IPS-15b (cell line): ENCODE measurements at regions not wholly inside any gene's neighbourhood (a gene's known extent, or its start where the extent isn't known, plus 50 kb on each side); places are given as distances from the start of the nearest gene placed in this dataset.

Experiments used
- H3K27me3 ChIP-seq: one replicate; pipeline ENCODE4 v1.6.1; 2013; ENCODE audit warnings: low read length; ENCODE audit not compliant: control insufficient read depth, insufficient read depth
- H3K36me3 ChIP-seq: one replicate; pipeline ENCODE4 v1.6.1; 2013; ENCODE audit warnings: low read length; ENCODE audit not compliant: control insufficient read depth, insufficient read depth
- H3K4me1 ChIP-seq: one replicate; pipeline ENCODE4 v1.6.1; 2013; ENCODE audit warnings: mild to moderate bottlenecking, low read length; ENCODE audit not compliant: control insufficient read depth, insufficient read depth
- H3K4me3 ChIP-seq: one replicate; pipeline ENCODE4 v1.5.1; 2013; ENCODE audit warnings: low read depth, low read length
- H3K9ac ChIP-seq: one replicate; pipeline ENCODE4 v1.6.1; 2013; ENCODE audit warnings: low read depth, mild to moderate bottlenecking, low read length
- H3K9me3 ChIP-seq: one replicate; pipeline ENCODE4 v1.6.1; 2013; ENCODE audit warnings: mild to moderate bottlenecking, low read length; ENCODE audit not compliant: control insufficient read depth, insufficient read depth

DNA sequence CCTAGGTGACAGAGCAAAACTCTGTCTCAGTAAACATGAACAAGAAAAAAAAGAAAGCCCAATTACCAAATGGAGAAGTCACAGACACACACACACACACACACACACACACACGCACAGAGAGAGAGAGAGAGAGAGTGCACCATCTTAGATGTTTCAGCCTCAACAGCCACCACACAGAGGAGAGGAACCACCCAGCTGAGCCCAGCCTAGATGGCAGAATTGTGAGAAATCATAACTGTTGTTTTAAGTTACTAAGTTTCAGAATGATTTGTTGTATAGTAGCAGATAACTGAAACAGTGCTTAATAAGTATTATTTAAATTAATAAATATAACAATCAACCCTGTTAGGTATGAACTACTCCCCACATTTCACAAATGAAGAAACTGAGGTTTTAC, 321.2 kb downstream of the ZNF621 start:
- no peaks in the 10 kb centered on the region for H3K36me3 ChIP-seq
- peaks cover 12% of the 10 kb centered on the region for H3K4me1 ChIP-seq
- no peak overlapping the region for H3K4me3 ChIP-seq
- no peaks in the 10 kb centered on the region for H3K9me3 ChIP-seq
- no peaks in the 10 kb centered on the region for H3K27me3 ChIP-seq
- no peak overlapping the region for H3K9ac ChIP-seq

DNA sequence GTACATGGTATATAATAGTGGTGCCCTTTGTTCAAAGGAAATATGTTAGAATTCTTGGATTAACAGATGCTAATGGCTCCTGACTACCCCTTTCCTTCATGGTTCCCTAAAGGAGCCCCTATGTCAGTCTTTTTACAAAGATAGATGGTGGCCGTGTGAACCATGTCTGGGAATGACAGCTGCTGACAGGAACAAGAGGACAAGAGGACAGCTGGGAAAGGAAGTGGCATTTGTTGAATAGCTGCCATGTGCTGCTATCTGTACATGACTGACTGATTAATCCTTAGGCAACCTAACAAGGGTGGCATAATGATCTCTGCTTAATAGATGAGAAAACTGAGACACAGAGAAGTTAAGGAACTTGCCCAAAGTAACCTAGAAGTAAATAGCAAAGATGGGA, 321.7 kb downstream of the ZNF621 start:
- Histone ChIP-seq H3K9me3 (no peaks in the 10 kb centered on the region), H3K4me3 (no peak overlapping the region), H3K4me1 (peaks cover 12% of the 10 kb centered on the region), H3K27me3 (no peaks in the 10 kb centered on the region), H3K36me3 (no peaks in the 10 kb centered on the region), H3K9ac (no peak overlapping the region)

DNA sequence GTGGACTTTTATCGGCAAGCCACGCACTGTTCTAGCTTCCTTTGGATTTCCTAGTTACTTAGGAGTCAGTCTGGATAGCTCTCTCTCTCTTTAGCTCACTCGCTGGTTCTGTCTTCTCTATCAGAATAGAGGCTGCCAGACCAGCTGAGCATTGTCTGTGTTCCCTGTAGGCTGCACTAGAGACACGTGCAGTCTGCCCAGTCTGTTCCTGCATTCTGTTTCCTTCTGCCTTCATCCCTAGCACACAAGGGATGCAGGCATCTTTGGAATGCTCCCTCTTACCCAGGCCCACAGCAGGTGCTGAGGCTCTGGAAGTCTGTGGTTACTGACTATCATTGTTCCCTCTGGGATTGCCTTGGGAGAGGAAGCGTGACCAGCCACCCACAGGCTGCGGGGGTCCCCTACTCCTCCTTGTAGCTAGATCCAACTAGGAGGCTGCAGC, 322.8 kb downstream of the ZNF621 start:
- no peak overlapping the region for H3K4me3 ChIP-seq
- no peak overlapping the region for H3K9ac ChIP-seq
- peaks cover 12% of the 10 kb centered on the region for H3K4me1 ChIP-seq
- H3K27me3 ChIP-seq = no peaks in the 10 kb centered on the region
- no peaks in the 10 kb centered on the region for H3K9me3 ChIP-seq
- H3K36me3 ChIP-seq = no peaks in the 10 kb centered on the region

DNA sequence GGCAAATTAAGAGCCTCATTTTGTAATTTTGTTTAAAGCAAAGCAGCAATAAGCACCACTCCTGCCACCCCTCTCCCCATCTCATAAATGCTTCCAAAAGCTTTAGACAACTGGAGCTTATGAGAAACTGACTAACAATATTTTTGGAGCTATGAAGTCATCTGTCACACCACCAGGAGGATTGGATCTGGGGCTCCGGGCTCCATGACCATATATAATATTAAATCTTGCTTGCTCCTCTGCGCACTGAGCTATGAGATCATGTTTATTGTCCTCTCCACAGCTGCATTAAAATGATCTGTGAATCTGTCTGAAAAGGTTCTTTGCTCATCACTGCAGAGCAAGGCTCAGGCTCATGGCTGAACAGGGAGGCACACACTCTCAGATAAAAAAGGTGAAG, 323.7 kb downstream of the ZNF621 start:
- Histone ChIP-seq H3K4me3 (no peak overlapping the region), H3K9ac (no peak overlapping the region), H3K4me1 (peaks cover 12% of the 10 kb centered on the region), H3K9me3 (no peaks in the 10 kb centered on the region), H3K27me3 (no peaks in the 10 kb centered on the region), H3K36me3 (no peaks in the 10 kb centered on the region)

DNA sequence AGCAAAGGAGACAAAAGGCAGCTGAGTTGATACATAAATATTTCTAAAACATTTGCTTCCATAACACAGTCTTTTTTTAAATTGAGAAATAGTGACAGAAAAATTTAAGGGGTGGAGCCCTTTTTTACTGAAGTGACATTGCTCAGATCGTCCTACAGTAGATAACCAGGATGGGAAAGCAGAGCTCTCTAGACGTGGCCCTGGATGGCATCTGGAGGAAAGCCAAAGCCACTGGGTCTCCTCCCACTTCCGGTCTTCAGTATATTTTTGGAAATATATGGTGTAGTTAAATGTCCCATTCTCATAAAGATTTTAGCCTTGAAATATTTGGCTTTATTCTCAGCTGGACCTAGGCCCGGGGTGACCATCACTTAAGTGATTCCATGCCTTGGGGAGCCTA, 326.1 kb downstream of the ZNF621 start:
- Histone ChIP-seq H3K36me3 (no peaks in the 10 kb centered on the region), H3K9me3 (no peaks in the 10 kb centered on the region), H3K27me3 (no peaks in the 10 kb centered on the region), H3K4me1 (peaks cover 8% of the 10 kb centered on the region), H3K4me3 (no peak overlapping the region), H3K9ac (no peak overlapping the region)

DNA sequence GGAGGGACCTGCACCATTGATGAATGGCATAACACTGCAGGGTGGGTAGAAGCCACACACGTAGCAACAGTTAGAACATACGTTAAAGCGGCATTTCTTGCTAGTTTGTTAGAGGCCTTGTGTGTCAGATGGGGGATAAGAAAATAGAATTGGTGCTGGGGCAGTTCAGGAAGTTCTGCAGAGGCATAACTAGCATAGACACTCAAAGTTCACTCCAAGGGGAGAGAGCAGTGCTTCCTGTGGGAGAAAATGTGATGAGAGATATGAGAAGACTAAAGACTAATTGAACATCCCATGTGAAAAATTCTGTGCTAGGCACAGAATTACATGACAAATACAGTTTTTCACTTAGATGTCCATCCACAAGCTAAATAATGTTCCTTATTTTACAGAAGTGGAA, 327.1 kb downstream of the ZNF621 start:
- Histone ChIP-seq H3K4me1 (peaks cover 8% of the 10 kb centered on the region), H3K9ac (no peak overlapping the region), H3K4me3 (no peak overlapping the region), H3K36me3 (no peaks in the 10 kb centered on the region), H3K9me3 (no peaks in the 10 kb centered on the region), H3K27me3 (no peaks in the 10 kb centered on the region)

DNA sequence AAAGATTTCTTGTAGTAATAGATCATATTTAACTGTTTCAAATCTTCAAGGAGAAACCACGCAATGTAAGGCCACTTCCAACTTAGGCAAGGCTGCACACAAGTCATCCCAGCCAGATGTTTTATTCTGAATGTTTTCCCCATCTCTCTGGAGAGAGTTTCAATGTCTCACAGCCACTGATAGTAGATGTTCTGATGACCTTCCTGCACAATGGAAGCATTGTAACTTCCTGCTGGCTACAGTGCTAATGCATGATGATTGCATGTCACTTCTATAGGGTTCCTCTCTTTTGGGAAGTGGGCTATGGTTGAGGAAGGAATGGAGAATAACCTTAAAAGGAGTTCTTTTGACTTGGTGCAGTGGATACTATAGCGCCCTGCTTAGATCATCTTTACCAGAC, 328.0 kb downstream of the ZNF621 start:
- Histone ChIP-seq H3K4me1 (peaks cover 4% of the 10 kb centered on the region), H3K9me3 (no peaks in the 10 kb centered on the region), H3K9ac (no peak overlapping the region), H3K27me3 (no peaks in the 10 kb centered on the region), H3K4me3 (no peak overlapping the region), H3K36me3 (no peaks in the 10 kb centered on the region)

DNA sequence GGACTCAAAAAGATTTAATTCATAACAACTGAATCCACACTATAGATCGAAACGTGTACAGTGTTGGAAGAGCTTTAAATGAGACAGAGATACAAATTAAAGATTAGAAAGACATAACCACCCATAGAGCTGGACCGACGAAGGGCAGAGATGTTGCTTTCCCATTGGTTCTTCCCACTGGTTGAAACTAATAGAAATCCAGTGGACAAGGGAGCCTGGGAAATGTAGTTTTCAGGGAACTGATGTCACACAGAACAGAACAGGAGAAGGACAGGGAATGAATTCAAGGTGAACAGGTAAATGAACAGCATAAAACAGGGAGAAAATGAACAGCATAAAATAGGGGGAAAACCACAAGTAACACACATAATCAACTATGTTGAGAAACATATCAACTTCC, 328.7 kb downstream of the ZNF621 start:
- H3K9ac ChIP-seq = no peak overlapping the region
- H3K27me3 ChIP-seq = no peaks in the 10 kb centered on the region
- no peaks in the 10 kb centered on the region for H3K4me1 ChIP-seq
- H3K4me3 ChIP-seq = no peak overlapping the region
- H3K36me3 ChIP-seq = no peaks in the 10 kb centered on the region
- no peaks in the 10 kb centered on the region for H3K9me3 ChIP-seq

DNA sequence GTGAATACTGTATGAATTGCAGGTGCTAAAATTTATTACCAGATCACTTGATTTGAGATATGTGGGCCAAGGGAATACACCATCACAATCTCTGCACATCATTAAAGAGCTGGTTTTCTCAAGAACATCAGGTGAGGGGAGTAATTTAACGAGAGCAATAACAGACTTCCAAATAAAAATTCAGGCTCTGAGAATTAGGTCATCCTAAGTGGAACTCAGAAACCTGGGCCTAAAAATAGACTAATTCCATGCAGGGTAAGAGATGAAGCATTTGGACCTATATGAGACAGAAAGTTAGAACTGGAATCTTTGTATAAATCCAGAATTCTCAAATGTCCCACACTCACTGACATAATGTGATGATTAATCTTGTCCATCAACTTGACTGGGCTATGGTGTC, 331.1 kb downstream of the ZNF621 start:
- Histone ChIP-seq H3K9ac (no peak overlapping the region), H3K4me3 (no peak overlapping the region), H3K36me3 (no peaks in the 10 kb centered on the region)

DNA sequence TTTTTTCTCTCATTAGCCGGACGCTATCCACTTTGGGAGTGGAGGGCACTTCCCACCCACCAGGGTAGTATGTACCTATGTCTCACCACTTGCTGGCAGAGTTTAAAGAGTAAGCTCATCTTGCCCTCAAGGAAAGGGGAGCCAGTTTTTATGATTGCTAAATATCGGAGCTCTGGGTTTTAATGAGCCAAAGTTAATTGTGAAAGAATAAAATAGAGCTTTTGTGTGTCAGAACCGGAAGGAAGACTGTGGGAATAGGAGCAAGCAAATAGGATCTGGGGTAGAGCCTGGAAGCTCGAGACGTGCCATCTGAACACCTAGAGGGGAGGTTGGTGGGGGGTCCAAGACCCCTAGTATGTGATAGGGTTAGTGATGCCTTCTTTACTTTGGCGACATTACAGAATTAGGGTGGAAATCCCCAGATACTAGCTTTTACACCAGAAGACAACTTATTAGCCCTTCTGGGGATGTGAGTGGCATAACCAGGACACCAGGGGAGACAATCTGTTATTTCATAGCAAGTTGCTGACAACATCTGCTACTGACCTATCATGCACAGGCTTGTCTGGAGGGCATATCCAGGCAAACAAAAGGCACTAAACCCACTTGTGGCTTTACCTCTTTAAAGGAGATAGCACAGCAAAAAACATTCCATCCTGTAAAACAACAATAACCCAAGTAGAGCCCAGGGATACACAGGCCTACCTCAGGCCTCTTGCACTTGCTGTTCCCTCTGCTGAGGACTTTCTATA, 333.8 kb downstream of the ZNF621 start:
- Histone ChIP-seq H3K9ac (no peak overlapping the region), H3K27me3 (no peaks in the 10 kb centered on the region)

More for the DNA sequence above, 331.1 kb downstream of the ZNF621 start:
- Histone ChIP-seq H3K27me3 (no peaks in the 10 kb centered on the region), H3K9me3 (no peaks in the 10 kb centered on the region), H3K4me1 (no peaks in the 10 kb centered on the region)

DNA sequence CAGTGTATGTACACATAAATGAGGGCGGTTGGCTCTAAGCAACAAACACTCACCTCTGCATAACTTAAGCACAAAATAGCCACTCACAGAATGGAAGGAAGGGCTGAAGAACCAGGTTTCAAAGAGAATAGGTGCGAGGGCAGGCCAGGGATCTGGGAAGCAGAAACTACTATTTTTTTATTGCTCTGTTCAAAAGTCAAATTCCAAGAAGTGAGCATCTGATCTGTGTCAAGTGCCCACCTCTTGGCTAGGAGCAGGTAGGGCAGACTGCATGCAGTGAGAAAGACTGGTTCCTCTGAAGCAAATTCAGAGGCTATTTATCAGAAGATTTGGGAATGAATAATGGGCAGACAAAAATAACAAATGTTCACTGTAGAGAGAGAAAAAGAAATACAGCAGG, 336.4 kb upstream of the CTNNB1 start:
- Histone ChIP-seq H3K36me3 (no peaks in the 10 kb centered on the region), H3K4me3 (no peak overlapping the region), H3K27me3 (no peaks in the 10 kb centered on the region), H3K9ac (no peak overlapping the region), H3K4me1 (no peaks in the 10 kb centered on the region), H3K9me3 (no peaks in the 10 kb centered on the region)

More for the DNA sequence above, 333.8 kb downstream of the ZNF621 start:
- no peaks in the 10 kb centered on the region for H3K9me3 ChIP-seq
- no peaks in the 10 kb centered on the region for H3K4me1 ChIP-seq
- no peaks in the 10 kb centered on the region for H3K36me3 ChIP-seq
- H3K4me3 ChIP-seq = no peak overlapping the region

DNA sequence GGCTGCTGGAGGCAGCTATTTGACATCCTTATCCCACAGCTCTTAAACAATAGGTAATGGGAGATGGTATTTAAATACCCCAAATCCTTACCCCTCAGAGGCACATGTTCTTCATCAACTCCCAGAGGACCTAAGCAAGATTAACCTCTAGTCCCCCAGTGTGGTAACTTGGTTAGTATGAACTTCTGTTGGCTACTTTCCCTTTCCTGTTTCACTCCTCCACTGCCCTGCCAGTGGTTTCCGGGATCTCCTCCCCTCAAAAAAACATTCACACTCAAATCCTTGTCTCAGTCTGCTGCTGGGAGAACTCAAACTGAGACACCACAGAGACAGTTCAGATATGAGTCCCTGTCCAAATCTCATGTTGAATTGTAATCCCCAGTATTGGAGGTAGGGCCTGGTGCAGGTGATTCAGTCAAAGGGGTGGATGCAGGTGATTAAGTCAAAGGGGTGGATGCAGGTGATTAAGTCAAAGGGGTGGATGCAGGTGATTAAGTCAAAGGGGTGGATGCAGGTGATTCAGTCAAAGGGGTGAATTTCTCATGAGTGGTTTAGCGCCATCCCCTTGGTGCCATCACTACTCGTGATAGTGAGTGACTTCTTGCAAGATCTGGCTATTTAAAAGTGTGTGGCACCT, 335.0 kb upstream of the CTNNB1 start:
- Histone ChIP-seq H3K27me3 (no peaks in the 10 kb centered on the region), H3K4me1 (no peaks in the 10 kb centered on the region), H3K36me3 (no peaks in the 10 kb centered on the region), H3K9ac (no peak overlapping the region), H3K9me3 (no peaks in the 10 kb centered on the region), H3K4me3 (no peak overlapping the region)
